ENCODE measurements at regions not wholly inside any gene's neighbourhood (a gene's known extent, or its start where the extent isn't known, plus 50 kb on each side); places are given as distances from the start of the nearest gene placed in this dataset.

DNA sequence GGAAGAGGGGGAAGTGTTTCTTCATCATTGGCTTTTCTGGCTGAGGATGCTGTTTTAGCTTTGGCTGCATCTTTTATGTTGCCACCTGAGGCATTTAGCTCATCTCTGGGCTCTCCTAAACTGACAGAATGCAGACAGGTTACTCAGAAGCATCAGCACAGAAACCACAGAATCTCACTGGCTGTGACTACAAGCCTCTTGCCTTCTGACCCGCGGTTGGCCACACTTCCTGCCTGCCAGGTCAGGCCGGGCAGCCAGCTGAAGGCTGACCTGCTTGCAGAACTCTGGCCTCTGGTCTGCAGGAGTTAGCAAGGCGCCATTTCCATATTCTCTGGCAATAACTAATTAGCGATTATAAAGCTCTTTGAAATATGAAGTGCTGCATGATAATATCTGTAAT is 366.5 kb downstream of the MID1IP1 start:
- intact Hi-C loops (cut with micrococcal nuclease) = loop anchor here (10.0 kb wide), 1 partner anchor 167 kb away; no protein-coding TSS in a partner anchor

DNA sequence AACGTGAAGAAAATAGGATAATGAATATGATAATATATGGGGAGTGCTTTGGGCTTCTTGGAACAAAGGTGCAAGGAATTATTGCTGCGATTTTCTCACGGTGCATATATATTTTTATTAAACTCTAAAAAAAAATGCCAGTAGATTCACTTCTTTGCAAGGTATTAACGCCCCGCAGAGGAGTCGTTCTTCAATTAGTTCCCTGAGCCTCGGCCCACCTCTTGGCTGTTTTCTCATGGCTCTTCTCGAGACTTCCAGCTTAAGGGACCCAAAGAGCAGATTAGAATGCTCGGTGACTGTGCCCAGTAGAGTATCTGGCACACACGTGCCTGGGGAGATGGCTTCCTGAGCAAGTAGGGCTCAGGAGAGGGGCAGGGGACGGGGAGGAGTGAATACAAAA is 367.4 kb downstream of the MID1IP1 start:
- intact Hi-C loops (cut with micrococcal nuclease) = loop anchor here (10.0 kb wide), 1 partner anchor 166 kb away; no protein-coding TSS in a partner anchor

DNA sequence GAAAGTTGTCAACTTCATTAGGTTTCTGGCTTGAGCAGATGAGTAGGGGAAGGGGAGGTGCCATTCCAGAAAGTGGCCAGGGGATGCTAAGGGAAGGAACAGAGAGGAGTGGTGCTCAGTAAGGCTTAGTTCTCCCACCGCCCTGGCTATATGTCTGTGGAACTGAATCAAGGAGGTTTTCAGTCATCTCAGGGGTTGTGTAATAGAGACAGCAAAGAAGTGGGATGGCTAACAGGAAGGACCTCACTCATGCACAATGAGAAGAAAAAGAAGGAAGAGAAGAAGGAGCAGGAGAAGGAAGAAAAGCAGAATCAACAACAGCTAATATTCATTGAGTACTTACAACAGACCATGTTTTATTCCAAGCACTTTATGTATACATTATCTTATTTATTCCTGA is 368.7 kb downstream of the MID1IP1 start:
- intact Hi-C loops (cut with micrococcal nuclease) = loop anchor here (10.0 kb wide), 1 partner anchor 165 kb away; no protein-coding TSS in a partner anchor

DNA sequence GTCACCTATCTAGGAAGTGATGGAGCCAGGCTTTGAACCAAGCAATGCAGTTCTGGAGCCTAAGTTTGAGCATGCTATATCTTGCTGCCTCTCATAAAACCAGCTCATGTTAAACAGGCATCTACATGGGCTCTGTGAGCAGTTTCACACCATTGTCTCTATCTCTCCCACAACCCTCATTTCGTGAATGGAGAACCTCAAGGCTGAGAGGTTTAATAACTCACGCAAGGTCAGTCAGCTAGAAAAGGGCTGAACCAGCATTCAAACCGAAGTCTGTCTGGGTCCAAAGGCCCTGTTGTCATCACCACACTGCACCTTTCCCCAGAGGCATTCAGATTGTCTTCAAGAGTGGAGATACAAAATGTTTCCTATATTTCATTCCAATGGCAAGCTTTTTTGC is 369.2 kb downstream of the MID1IP1 start:
- intact Hi-C loops (cut with micrococcal nuclease) = no loop called here

DNA sequence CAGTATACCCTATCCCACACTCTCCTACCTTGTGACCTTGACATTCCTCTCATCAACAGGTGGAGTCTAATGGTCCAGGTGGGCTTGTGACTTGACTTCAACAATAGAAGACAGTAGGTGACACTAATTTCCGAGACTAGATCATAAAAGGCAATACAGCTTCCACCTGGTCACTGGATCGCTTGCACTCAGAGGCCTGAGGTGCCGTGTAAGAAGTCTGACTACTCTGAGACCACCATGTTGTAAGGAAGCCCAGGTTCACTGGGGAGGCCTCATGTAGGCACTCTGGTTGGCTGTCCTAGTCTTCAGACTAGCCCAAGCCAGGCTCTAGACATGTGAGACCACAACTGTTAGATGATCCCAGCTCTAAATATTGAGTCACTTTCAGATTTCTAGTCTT is 370.4 kb downstream of the MID1IP1 start:
- intact Hi-C loops (cut with micrococcal nuclease) = no loop called here

DNA sequence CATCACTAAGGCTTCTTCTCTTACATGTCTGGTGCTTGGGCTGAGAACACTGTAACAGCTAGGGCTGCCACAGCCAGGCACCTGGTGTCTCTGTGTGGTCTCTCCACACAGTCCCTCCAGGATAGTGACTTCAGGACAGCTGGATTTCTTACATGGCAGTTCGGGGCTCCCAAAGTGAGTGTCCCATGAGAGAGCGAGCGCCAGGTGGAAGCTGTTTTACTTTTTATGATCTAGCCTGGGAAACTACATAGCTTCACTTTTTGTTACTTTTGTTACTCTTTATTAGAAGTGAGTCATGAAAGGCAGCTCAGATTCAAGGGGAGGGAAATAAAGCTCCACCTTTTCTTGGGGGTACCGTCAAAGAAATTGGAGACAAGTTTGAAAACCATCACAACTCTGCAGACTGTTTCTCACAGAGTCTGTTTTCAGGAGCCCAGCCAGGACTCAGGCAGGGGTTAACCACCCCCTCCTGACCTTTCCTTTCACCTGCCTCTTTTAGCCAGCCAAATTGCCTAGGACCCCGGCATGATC is 373.0 kb downstream of the MID1IP1 start:
- intact Hi-C loops (cut with micrococcal nuclease) = loop anchor here (2.0 kb wide), 1 partner anchor 22 kb away; no protein-coding TSS in a partner anchor

DNA sequence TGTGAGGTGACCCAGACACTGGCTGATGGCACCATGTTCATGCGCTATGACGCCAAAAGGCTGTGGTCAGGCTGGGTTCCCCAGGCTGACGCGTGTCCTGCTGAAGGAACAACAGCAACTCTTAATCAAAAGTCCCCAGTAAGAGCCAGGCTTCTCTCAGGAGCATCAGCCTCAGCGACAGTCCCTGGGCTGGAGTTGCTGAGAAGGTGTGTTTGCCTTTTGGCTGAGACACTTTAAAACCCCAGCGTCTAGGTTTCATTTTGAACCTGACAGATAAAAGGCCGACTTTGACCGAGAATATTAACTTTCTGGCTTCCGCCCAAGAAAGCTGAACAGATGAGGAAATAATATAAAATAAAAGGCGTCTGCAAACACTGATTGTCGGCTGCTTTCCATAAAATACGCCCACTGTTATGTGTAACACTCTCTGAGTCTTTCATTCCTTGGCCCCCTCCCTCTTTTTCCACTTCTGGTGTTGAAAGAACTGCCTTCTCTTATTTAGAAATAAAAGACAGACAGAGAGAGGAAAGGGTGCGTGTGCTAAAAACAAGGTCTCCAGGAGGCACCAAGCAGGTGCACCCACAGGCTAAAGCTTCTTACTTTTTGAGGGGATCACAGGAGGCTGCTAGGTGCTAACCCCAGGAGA is 373.6 kb downstream of the MID1IP1 start:
- intact Hi-C loops (cut with micrococcal nuclease) = loop anchor here (1.0 to 2.0 kb wide), 2 partner anchors 12 to 22 kb away; no protein-coding TSS in a partner anchor

DNA sequence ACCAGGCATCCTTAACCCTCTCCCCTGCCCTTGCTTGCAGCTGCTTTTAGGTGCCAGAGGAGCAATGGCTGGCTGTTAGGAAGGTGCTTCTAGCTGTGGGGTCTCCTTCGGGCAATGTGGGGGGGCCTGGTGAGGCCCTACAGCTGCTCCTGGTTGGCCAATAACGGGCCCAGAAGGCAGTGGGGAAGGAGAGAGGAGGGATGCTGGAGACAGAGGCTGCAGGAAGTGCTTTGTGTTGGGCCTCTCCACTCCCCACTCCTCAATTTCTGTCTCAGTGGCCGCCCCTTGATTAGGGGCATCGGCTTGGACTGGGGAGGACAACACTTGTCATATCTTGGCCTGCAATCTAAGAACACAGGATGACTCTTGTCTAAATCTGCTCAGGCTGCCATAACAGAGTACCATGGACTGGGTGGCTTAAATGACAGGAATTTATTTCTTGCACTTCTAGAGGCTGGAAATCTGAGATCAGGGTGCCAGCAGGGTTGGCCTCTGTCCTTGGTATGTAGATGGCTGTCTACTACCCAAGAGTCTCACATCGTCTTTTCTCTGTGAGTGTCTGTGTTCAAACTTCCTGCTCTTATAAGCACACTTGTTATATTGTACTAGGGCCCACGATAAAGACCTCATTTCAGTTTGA is 374.3 kb downstream of the MID1IP1 start:
- intact Hi-C loops (cut with micrococcal nuclease) = loop anchor here (1.0 to 2.0 kb wide), 2 partner anchors 12 to 21 kb away; no protein-coding TSS in a partner anchor

DNA sequence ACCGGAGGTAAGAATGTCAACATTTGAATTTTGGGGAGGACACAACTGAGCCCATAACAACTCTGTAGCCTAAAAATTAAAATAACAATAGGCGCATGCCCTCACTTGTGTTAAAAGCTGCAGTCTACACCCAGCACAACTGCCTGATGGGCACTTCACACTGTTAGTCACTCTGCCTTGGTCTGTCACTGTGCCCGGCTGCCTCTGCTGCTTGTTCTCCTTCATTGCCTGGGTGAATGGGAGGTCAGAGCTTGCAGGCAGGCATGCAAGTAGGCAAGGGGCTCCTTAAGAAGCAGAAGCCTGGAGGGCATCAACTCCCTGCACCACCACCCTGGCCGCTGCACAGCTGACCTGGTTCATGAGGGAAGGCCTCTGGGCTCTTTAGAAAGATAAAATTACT is 374.8 kb downstream of the MID1IP1 start:
- intact Hi-C loops (cut with micrococcal nuclease) = no loop called here

DNA sequence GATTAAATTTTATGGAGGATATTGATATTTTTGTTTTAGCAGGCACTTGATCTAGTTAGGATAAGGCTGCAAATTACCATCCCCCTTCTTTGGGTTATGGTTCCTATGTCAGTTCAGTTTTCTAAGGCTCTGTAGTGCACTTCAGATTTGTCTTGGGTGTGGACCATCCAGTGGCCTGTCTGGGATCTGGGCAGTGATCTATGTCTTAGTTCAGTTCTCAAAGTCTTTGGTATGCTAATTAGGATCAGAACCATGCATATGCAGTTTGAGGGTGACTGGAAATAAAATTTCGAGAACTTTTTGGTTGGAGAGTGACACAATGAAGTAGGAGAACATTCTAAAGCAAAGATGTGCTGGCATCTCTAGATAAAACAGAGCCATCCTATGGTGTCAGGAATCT is 388.2 kb downstream of the MID1IP1 start:
- intact Hi-C loops (cut with micrococcal nuclease) = no loop called here

DNA sequence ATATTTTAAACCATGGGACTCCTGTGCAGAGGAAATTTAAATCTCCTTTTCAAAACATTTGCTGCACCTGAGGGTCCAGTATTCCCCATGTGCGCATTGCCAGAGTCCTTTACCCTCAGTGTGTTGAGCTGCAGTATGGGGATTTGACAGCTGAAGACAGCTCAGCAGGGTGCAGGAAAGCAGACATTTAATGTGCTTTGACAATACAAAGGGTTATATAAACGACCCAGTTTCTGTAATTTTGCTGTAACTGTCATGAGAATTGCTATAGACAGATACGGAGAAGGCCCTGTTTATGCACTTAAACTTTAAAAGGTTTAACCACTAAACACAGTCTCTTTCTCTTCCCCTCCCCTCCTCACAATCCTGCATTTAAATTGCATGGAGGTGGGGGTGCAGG is 393.4 kb downstream of the MID1IP1 start:
- intact Hi-C loops (cut with micrococcal nuclease) = no loop called here

DNA sequence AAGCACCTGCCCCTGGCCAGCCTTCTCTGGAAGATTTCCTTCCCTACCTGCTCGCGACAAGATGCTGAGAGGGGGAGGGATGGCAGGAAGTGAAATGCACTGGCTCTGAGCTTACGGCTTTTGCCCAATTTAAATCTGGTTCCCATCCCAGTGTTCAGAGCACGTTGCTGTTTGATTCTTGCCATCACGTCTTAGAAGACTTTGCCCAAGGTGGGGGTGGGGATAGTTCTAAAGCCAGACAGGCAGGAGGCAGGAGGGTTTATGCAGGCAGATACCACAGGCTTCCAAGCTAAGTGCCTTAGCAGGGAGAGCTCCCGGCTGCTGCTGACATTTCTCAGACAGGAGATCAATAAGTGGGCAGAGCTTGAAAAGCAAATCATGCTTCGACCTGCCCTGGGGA is 393.9 kb downstream of the MID1IP1 start:
- intact Hi-C loops (cut with micrococcal nuclease) = no loop called here

DNA sequence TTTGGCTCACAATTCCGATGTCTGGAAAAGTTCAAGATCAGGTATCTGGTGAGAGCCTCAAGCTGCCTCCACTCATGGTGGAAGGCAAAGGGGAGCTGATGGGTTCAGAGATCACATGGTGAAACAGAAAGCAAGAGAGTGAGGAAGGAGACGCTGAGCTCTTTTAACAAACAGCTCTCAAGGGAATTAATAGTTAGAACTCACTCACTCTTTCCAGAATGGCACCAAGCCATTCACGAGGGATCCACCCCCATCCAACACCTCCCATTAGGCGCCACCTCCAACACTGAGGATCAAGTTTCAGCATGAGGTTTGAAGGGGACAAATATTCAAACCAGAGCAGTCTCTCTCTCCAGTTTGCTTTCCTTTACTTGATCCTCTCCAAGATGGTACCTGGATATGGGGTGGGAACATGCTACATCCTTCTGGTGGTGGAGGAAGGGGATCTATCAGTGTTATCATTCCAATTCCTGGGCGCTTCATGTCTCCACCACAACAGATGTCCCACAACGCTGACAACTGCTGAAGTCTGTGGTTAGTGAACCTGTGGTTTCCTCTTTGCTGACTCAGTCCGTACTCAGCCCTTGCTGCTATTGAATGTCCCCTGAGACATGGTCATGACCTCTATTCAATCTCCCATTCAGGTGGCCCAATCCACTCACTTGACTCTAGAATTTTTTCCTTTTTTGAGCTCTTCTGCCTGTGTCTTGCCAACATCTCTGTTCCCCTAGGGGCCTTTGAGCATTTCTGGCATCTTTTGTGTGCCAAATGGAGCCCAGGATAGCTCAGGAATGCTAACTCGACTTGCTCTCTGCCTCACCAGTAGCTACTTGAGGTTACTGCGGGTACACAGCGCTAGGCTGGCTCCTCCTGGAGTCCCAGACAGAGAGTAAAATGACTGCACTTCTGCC is 395.2 kb downstream of the MID1IP1 start:
- intact Hi-C loops (cut with micrococcal nuclease) = loop anchor here (2.0 kb wide), 4 partner anchors 22 to 392 kb away; no protein-coding TSS in a partner anchor

DNA sequence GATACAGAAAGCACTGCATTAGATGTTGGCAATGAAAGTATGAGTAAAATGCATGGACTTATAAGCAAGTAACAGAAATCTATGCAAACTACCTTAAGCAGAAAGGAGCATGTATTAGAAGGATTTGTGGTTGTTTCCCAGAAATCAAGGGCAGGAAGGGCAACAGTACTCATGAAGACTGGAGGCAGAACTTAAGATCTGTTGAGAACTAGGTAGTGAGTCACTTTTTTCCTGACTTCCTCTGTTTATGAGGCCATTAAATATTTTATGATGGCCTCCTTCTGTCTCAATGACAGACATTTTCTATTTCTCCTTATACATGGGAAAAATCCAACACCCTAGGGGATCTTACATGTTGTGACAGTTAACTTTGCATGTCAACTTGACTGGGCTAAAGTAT is 398.2 kb downstream of the MID1IP1 start:
- intact Hi-C loops (cut with micrococcal nuclease) = no loop called here

DNA sequence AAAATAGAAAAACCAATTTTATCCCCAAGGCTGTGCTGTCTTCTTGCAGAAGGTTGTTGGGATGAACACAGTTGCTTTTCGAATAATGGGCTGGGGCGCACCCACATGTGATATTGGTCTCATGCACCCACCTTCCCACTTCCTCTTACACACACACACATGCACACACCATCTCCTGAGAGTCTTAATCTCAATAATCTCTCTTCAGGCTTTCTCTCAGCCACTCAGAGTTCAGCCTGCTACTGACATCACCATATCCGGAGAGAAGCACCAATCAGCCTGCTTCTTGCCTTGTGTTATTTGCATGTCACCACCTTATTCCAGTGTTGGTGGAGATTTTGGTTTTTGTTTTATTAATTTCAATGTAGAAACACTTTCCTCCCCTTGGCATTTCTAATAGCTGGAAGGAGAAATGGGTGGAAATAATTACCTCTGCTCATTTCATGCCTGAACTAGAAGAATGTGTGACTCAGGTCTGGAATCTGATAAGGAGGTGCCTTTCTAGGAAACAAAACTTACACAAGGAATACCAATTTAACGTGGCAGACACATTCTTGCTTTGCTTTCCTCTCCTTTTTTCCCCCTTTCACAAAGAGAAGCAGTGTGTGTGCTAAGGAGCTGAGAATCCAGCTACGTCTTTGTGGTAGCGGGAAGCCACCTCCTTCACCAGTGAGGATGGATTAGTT is 400.2 kb downstream of the MID1IP1 start:
- intact Hi-C loops (cut with micrococcal nuclease) = loop anchor here (5.0 kb wide), 1 partner anchor 971 kb away; no protein-coding TSS in a partner anchor

DNA sequence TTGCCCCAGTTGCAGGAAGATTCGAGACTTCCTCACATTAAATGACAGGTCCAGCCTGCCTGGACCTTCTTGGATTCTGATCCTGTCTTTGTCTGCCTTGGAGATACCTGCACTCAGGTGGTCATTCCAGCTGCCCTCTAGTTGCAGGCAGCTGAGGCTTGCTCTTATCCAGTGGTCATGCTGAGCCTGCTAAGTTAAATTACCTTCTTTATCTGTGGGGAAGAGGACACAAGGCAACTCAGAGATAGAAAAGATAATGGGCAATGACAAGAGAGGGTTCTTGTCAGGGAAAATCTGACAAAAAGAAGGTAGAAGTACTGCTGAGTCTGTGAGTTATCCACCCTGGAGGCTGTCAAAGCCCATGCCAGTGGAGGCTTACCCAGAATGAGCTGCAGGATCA is 401.4 kb downstream of the MID1IP1 start:
- intact Hi-C loops (cut with micrococcal nuclease) = loop anchor here (5.0 kb wide), 1 partner anchor 970 kb away; no protein-coding TSS in a partner anchor

DNA sequence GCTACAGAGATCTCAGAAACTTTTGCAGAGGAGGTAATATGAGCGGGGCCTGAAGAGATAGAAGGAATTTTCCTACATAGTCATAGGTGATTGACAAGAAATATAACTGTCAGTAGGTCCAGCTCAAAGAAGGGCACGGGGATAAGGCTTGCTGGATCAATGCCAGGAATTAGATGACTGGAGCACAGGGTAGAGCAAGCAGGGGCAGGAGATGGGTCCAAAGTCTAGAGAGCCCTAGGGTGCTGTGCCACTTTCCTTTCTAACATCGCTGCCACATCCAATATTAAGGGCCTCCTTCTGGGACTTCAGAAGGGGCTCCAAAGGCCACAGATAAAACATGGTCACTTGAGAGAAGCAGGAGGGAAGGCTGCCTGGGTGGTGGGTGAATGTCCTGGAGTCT is 402.2 kb downstream of the MID1IP1 start:
- intact Hi-C loops (cut with micrococcal nuclease) = loop anchor here (5.0 kb wide), 1 partner anchor 969 kb away; no protein-coding TSS in a partner anchor

DNA sequence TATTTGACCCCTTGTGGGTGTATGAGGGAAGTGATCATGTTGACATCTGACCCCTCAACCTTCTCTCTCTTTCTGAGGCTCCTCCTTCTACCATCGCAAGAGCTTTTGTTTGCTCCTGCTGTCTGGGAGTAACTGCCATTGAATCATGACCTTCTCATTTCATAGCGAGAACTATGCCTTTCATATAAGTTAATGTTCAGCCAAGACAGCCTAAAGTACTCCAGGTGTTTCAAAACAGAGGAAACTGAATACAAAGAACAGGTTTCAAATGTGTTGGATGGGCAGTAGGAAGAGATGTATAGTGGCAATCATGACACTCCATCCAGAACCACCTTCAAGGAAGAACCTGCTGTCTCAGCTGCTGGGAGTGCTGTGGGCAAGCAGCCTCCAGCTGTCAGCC is 403.1 kb downstream of the MID1IP1 start:
- intact Hi-C loops (cut with micrococcal nuclease) = loop anchor here (5.0 kb wide), 1 partner anchor 968 kb away; no protein-coding TSS in a partner anchor

DNA sequence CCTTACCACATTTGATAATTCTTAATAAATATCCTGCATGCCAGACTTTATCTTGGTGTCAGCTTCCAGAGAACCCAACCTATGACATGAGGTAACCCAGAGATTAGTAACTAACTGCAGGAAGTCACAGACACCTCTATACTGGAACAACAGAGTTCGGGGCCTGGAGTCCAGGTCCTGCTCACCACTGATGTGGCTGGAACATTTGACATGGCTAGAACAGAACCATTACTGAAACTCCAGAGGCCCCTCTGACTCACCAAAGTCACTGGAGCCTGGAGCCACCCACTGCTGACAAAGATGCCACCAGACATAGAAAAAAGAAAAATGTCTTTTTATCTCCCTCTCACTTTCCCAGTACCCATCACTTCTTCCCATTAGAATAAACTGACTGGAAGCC is 403.7 kb downstream of the MID1IP1 start:
- intact Hi-C loops (cut with micrococcal nuclease) = loop anchor here (5.0 kb wide), 1 partner anchor 967 kb away; no protein-coding TSS in a partner anchor

DNA sequence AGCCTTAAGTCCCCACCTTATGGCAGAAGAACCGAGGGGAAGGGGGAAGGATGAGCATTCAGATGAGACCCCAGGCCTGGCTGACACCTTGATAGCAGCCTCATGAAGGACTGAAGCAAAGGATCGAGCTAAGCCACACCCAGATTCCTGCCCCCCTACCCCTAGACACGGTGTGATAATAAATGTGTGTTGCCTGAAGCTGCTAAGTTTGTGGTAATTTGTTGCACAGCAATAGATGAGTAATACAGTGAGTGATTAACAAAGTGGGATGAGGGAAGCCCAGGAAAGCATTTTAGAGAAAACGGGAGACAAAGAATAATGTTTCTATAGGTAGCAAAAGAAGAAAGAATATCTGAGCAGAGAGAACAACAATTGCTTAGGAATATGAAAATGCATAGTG is 404.2 kb downstream of the MID1IP1 start:
- intact Hi-C loops (cut with micrococcal nuclease) = no loop called here
